KMS-11 (cell line): ENCODE measurements at regions not wholly inside any gene's neighbourhood (a gene's known extent, or its start where the extent isn't known, plus 50 kb on each side); places are given as distances from the start of the nearest gene placed in this dataset.

ENCODE experiments used
- H2AFZ ChIP-seq: fragments of 200-600 bp; sonication (generic); 2 replicates; pipeline ENCODE4 v1.6.1; 2016; ENCODE audit warnings: antibody characterized with exemption, mixed run types, low read depth
- H3K27ac ChIP-seq: fragments of 200-600 bp; sonication (generic); 2 replicates; pipeline ENCODE4 v1.6.1; 2016; ENCODE audit warnings: mild to moderate bottlenecking, mixed run types
- H3K27me3 ChIP-seq: fragments of 200-600 bp; sonication (generic); 2 replicates; pipeline ENCODE4 v1.6.1; 2017; ENCODE audit warnings: mild to moderate bottlenecking, low read depth, mixed run types, moderate library complexity; ENCODE audit not compliant: insufficient read depth
- H3K36me3 ChIP-seq: fragments of 200-600 bp; sonication (generic); 2 replicates; pipeline ENCODE4 v1.6.1; 2017; ENCODE audit warnings: mild to moderate bottlenecking, mixed run types; ENCODE audit not compliant: insufficient read depth
- H3K4me1 ChIP-seq: fragments of 200-600 bp; sonication (generic); 2 replicates; pipeline ENCODE4 v1.6.1; 2016; ENCODE audit warnings: mild to moderate bottlenecking, low read depth, mixed run types; ENCODE audit not compliant: poor library complexity, severe bottlenecking
- H3K4me2 ChIP-seq: fragments of 200-600 bp; sonication (generic); 2 replicates; pipeline ENCODE4 v1.7.0; 2016; ENCODE audit warnings: mild to moderate bottlenecking, mixed run types
- H3K4me3 ChIP-seq: fragments of 200-600 bp; sonication (generic); IDR thresholded peaks from 2 replicates; pipeline ENCODE4 v1.6.1; 2017; ENCODE audit warnings: low read depth, low read length, mixed read lengths; ENCODE audit not compliant: insufficient read depth
- H3K79me2 ChIP-seq: fragments of 200-600 bp; sonication (generic); 2 replicates; pipeline ENCODE4 v1.6.1; 2016; ENCODE audit warnings: low read depth, mixed run types; ENCODE audit not compliant: insufficient read depth
- H3K9ac ChIP-seq: fragments of 200-600 bp; sonication (generic); 2 replicates; pipeline ENCODE4 v1.6.1; 2016; ENCODE audit warnings: mild to moderate bottlenecking, mixed run types
- H4K20me1 ChIP-seq: fragments of 200-600 bp; sonication (generic); 2 replicates; pipeline ENCODE4 v1.6.1; 2016; ENCODE audit warnings: mild to moderate bottlenecking, mixed run types; ENCODE audit not compliant: insufficient read depth
- CTCF ChIP-seq: fragments of 200-600 bp; sonication (generic); conservative IDR thresholded peaks from 2 replicates; pipeline ENCODE4 v1.6.1; 2017; ENCODE audit warnings: low read depth, mild to moderate bottlenecking, antibody characterized with exemption, low read length, moderate library complexity, mixed read lengths

- Histone ChIP-seq H3K36me3 (no peaks in the 10 kb centered on the region), H3K4me2 (no peak overlapping the region), H3K4me1 (no peaks in the 10 kb centered on the region), H3K27me3 (no peaks in the 10 kb centered on the region), H3K27ac (no peak overlapping the region), H4K20me1 (no peaks in the 10 kb centered on the region), H3K4me3 (no peak overlapping the region), H3K9ac (no peak overlapping the region), H3K79me2 (no peaks in the 10 kb centered on the region), H2AFZ (no peak overlapping the region)
- TF ChIP-seq CTCF, result no peak
These were observed 342.0 kb downstream of the USP25 start for GRCh38 chr21:16071761-16072160.

GRCh38 chr21:16072221-16072620 is 342.4 kb downstream of the USP25 start:
- no peak overlapping the region for H3K4me2 ChIP-seq
- no peaks in the 10 kb centered on the region for H4K20me1 ChIP-seq
- H2AFZ ChIP-seq, result no peak overlapping the region
- no peaks in the 10 kb centered on the region for H3K27me3 ChIP-seq
- no peaks in the 10 kb centered on the region for H3K79me2 ChIP-seq
- no peak for TF ChIP-seq CTCF
- no peak overlapping the region for H3K9ac ChIP-seq
- no peak overlapping the region for H3K27ac ChIP-seq
- H3K36me3 ChIP-seq, result no peaks in the 10 kb centered on the region
- H3K4me3 ChIP-seq, result no peak overlapping the region
- H3K4me1 ChIP-seq, result no peaks in the 10 kb centered on the region

- Histone ChIP-seq H2AFZ (no peak overlapping the region), H3K4me1 (no peaks in the 10 kb centered on the region), H3K36me3 (no peaks in the 10 kb centered on the region), H3K4me3 (no peak overlapping the region), H3K4me2 (no peak overlapping the region), H3K79me2 (no peaks in the 10 kb centered on the region), H4K20me1 (no peaks in the 10 kb centered on the region), H3K9ac (no peak overlapping the region), H3K27me3 (no peaks in the 10 kb centered on the region), H3K27ac (no peak overlapping the region)
- TF ChIP-seq CTCF, result no peak
These were observed 343.0 kb downstream of the USP25 start for GRCh38 chr21:16072737-16073136.

DNA sequence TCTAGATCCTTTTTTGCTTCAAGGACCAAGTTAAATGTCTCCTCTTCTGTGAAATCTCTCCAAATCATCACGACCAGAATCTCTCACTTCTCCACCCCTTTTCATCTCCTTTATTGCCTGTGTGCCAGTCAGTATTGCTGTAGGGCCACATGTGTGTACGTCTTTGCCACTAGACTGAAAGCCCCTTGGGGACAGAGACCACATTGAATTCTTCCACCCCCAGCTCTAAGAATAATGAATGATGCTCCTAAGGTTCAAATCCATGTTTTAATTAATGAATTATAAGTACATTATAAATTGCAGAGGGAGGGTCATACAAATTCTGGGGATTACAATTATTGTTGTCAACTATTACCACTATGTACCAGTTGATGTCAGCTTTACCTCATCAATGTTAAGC is 343.8 kb downstream of the USP25 start:
- Histone ChIP-seq H3K4me1 (no peaks in the 10 kb centered on the region), H3K36me3 (no peaks in the 10 kb centered on the region), H3K79me2 (no peaks in the 10 kb centered on the region), H3K4me3 (no peak overlapping the region), H3K27ac (no peak overlapping the region), H3K9ac (no peak overlapping the region), H2AFZ (no peak overlapping the region), H3K4me2 (no peak overlapping the region), H3K27me3 (no peaks in the 10 kb centered on the region), H4K20me1 (no peaks in the 10 kb centered on the region)
- TF ChIP-seq CTCF, result no peak

- H3K4me3 ChIP-seq, result no peak overlapping the region
- H3K27me3 ChIP-seq, result no peaks in the 10 kb centered on the region
- no peaks in the 10 kb centered on the region for H3K36me3 ChIP-seq
- H3K4me1 ChIP-seq, result no peaks in the 10 kb centered on the region
- no peaks in the 10 kb centered on the region for H3K79me2 ChIP-seq
- H3K27ac ChIP-seq, result no peak overlapping the region
- H3K4me2 ChIP-seq, result no peak overlapping the region
- H4K20me1 ChIP-seq, result no peaks in the 10 kb centered on the region
- H2AFZ ChIP-seq, result no peak overlapping the region
- no peak for TF ChIP-seq CTCF
- H3K9ac ChIP-seq, result no peak overlapping the region
These were observed 345.2 kb downstream of the USP25 start for GRCh38 chr21:16074950-16075489.
